Smooth muscle cell (in vitro differentiated cells): ENCODE measurements at regions not wholly inside any gene's neighbourhood (a gene's known extent, or its start where the extent isn't known, plus 50 kb on each side); places are given as distances from the start of the nearest gene placed in this dataset.

ENCODE experiments used
- DNase-seq: peaks from one replicate; lab custom pipeline; 2025; ENCODE audit not compliant: unreplicated experiment; lab: John Stamatoyannopoulos, UW
- H2AFZ ChIP-seq: fragments of 200-600 bp; sonication (generic); 2 replicates; pipeline ENCODE4 v1.6.0; 2016; ENCODE audit warnings: antibody characterized with exemption, low read depth, mild to moderate bottlenecking
- H3F3A ChIP-seq: fragments of 200-600 bp; sonication (generic); 2 replicates; pipeline ENCODE4 v1.6.0; 2017; ENCODE audit warnings: antibody characterized with exemption, low read depth
- H3K27ac ChIP-seq: fragments of 200-600 bp; sonication (generic); 2 replicates; pipeline ENCODE4 v1.5.1; 2016; ENCODE audit warnings: low read depth, mild to moderate bottlenecking
- H3K27me3 ChIP-seq: fragments of 200-600 bp; sonication (generic); 2 replicates; pipeline ENCODE4 v1.6.1; 2016; ENCODE audit warnings: low read depth, mild to moderate bottlenecking
- H3K36me3 ChIP-seq: fragments of 200-600 bp; sonication (generic); 2 replicates; pipeline ENCODE4 v1.5.1; 2016; ENCODE audit warnings: low read depth
- H3K4me1 ChIP-seq: fragments of 200-600 bp; sonication (generic); 2 replicates; pipeline ENCODE4 v1.5.1; 2016; ENCODE audit warnings: low read depth
- H3K4me2 ChIP-seq: fragments of 200-600 bp; sonication (generic); 2 replicates; pipeline ENCODE4 v1.6.0; 2016; ENCODE audit warnings: mild to moderate bottlenecking
- H3K4me3 ChIP-seq: fragments of 200-600 bp; sonication (generic); 2 replicates; pipeline ENCODE4 v1.5.1; 2016; ENCODE audit warnings: mild to moderate bottlenecking
- H3K79me2 ChIP-seq: fragments of 200-600 bp; sonication (generic); 2 replicates; pipeline ENCODE4 v1.6.0; 2016; ENCODE audit warnings: low read depth, mild to moderate bottlenecking
- H3K9ac ChIP-seq: fragments of 200-600 bp; sonication (generic); 2 replicates; pipeline ENCODE4 v1.6.0; 2016; ENCODE audit warnings: low read depth
- H3K9me3 ChIP-seq: fragments of 200-600 bp; sonication (generic); replicated peaks from 2 replicates; pipeline ENCODE4 v1.5.1; 2016; ENCODE audit warnings: low read depth
- H4K20me1 ChIP-seq: fragments of 200-600 bp; sonication (generic); 2 replicates; pipeline ENCODE4 v1.6.0; 2016; ENCODE audit warnings: low read depth
- WGBS: methylation state at CpG from one replicate; pipeline ENCODE4 v1.1.7; 2016; ENCODE audit warnings: low lambda C conversion rate; 5-methylcytosine and 5-hydroxymethylcytosine counted together
- TF ChIP-seq, protein P1 (sequence below): fragments of 200-600 bp; sonication (generic); IDR thresholded peaks from 2 replicates; pipeline ENCODE4 v1.5.1; 2017; ENCODE audit warnings: borderline replicate concordance, mild to moderate bottlenecking, antibody characterized with exemption; ENCODE audit not compliant: insufficient read depth, poor library complexity, severe bottlenecking

DNA sequence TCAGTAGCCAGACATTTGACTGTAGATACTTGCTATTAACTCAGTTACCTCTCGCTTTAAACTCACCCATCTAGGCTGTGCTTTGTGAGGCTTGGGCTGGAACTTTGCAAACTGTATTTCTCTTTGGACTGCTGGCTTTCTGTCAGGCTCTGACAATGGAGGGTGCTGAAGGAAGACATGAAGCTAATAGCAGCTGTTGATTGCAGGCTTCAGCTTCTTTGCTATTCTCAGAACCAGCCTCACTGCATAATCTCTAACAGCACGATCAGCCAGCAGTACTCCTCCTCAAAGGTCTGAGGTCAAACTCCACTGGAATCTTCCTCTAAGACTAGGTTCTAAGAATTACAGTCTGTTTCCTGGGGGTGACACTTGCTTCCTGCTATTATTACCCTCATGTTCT lies 295.6 kb downstream of the ZBBX start:
- Histone ChIP-seq H3K36me3 (no peaks in the 10 kb centered on the region), H3K9ac (no peak overlapping the region), H3K79me2 (no peaks in the 10 kb centered on the region), H3F3A (no peaks in the 10 kb centered on the region), H4K20me1 (no peaks in the 10 kb centered on the region), H3K27ac (no peak overlapping the region), H3K4me1 (peaks cover 3% of the 10 kb centered on the region), H3K4me2 (no peak overlapping the region), H3K9me3 (no peaks in the 10 kb centered on the region), H2AFZ (no peak overlapping the region), H3K4me3 (no peak overlapping the region), H3K27me3 (no peaks in the 10 kb centered on the region)
- no peak for DNase-seq
- 53% methylated on average over 2 of the region's 2 CpGs for WGBS
- TF ChIP-seq, protein P1, sequence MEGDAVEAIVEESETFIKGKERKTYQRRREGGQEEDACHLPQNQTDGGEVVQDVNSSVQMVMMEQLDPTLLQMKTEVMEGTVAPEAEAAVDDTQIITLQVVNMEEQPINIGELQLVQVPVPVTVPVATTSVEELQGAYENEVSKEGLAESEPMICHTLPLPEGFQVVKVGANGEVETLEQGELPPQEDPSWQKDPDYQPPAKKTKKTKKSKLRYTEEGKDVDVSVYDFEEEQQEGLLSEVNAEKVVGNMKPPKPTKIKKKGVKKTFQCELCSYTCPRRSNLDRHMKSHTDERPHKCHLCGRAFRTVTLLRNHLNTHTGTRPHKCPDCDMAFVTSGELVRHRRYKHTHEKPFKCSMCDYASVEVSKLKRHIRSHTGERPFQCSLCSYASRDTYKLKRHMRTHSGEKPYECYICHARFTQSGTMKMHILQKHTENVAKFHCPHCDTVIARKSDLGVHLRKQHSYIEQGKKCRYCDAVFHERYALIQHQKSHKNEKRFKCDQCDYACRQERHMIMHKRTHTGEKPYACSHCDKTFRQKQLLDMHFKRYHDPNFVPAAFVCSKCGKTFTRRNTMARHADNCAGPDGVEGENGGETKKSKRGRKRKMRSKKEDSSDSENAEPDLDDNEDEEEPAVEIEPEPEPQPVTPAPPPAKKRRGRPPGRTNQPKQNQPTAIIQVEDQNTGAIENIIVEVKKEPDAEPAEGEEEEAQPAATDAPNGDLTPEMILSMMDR: no peak

GRCh38 chr3:167078070-167078622 lies 302.0 kb downstream of the ZBBX start:
- no peak overlapping the region for H3K4me2 ChIP-seq
- no peaks in the 10 kb centered on the region for H3K9me3 ChIP-seq
- H3K36me3 ChIP-seq: no peaks in the 10 kb centered on the region
- H3K4me3 ChIP-seq: no peak overlapping the region
- H3F3A ChIP-seq: no peaks in the 10 kb centered on the region
- TF ChIP-seq, protein P1: no peak
- H3K79me2 ChIP-seq: no peaks in the 10 kb centered on the region
- no peak overlapping the region for H3K27ac ChIP-seq
- 68% methylated on average over 7 of the region's 7 CpGs for WGBS
- DNase-seq: no peak
- no peak overlapping the region for H2AFZ ChIP-seq
- no peak overlapping the region for H3K9ac ChIP-seq
- no peaks in the 10 kb centered on the region for H3K27me3 ChIP-seq
- H3K4me1 ChIP-seq: no peaks in the 10 kb centered on the region
- no peaks in the 10 kb centered on the region for H4K20me1 ChIP-seq

GRCh38 chr3:167067787-167068161 lies 312.3 kb downstream of the ZBBX start:
- no peak overlapping the region for H2AFZ ChIP-seq
- H3K9ac ChIP-seq: no peak overlapping the region

More at GRCh38 chr3:167067787-167068161, 312.3 kb downstream of the ZBBX start:
- Histone ChIP-seq H3K4me2 (no peak overlapping the region), H3K4me1 (no peaks in the 10 kb centered on the region), H4K20me1 (no peaks in the 10 kb centered on the region), H3K27ac (no peak overlapping the region), H3K9me3 (no peaks in the 10 kb centered on the region), H3K27me3 (no peaks in the 10 kb centered on the region), H3K4me3 (no peak overlapping the region), H3K79me2 (no peaks in the 10 kb centered on the region), H3K36me3 (no peaks in the 10 kb centered on the region), H3F3A (no peaks in the 10 kb centered on the region)
- TF ChIP-seq, protein P1: no peak
- no peak for DNase-seq
- WGBS: 78% methylated on average over 3 of the region's 3 CpGs
